GM19328 (cell line): ENCODE measurements at regions not wholly inside any gene's neighbourhood (a gene's known extent, or its start where the extent isn't known, plus 50 kb on each side); places are given as distances from the start of the nearest gene placed in this dataset.
A peak's percentile ranks its signal among the peaks of the same experiment; 100 is the strongest.

Experiments
- ATAC-seq: cut with Tn5 transposase; IDR thresholded peaks from one replicate; pipeline ENCODE4 v1.9.1; 2021; ENCODE audit warnings: mild to moderate bottlenecking, moderate library complexity; ENCODE audit not compliant: unreplicated experiment

GRCh38 chr7:21214657-21215056 lies 213.2 kb upstream of the SP4 start:
- ATAC-seq: no peak

DNA sequence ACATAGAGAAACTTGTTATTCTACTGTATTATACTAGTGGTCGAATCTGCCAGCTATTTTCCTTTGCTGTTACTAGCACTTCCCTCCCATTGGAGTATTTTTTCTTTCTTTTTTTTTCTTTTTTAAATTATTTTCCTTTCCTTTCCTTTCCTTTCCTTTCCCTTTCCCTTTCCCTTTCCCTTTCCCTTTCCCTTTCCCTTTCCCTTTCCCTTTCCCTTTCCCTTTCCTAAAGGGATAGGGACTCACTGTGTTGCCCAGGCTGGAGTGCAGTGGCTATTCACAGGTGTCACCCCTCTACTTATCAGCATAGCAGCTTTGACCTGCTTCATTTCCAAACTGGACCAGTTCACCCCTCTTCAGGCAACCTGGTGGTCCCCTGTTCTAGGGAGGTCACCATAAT lies 212.6 kb upstream of the SP4 start:
- no peak for ATAC-seq

- no peak for ATAC-seq
Observed at GRCh38 chr7:21217365-21217764, 210.5 kb upstream of the SP4 start.

DNA sequence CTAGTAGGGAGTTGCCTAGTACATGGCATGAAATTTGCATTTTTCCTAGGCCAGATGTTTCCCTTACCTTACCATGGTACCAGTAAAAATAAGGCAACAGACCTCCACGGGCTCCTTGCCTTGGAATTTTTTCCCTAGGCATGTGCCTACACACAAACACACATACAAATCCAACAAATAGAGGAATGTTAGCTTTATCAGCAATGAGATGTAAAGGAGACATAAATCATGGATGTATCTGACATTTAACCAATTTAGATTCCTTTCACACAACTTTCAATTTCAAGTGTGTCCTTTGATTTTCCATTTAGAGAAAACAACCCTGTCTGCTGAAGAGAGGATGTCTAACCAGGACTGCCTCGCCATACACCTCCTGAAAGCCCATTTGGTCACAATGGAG lies 209.7 kb upstream of the SP4 start:
- ATAC-seq: no peak

DNA sequence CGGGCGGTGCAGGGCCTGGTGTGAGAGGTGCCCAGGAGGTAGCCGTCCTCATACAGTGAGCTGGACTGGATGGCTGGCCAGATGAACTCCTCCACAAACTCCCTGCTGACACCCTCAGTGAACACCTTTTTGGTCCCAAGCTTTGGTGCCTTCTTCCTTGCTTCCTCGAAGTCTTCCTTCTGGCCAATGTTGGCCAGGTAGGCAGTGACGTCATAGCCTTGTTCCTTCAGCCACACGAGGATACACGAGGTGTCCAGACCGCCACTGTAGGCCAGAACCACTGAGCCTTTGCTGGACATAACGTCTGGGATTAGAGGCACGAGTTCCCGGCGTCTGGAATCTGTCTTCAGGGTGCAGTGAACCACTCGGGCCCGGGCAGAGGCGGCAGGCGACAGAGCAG lies 206.8 kb upstream of the SP4 start:
- ATAC-seq: no peak

DNA sequence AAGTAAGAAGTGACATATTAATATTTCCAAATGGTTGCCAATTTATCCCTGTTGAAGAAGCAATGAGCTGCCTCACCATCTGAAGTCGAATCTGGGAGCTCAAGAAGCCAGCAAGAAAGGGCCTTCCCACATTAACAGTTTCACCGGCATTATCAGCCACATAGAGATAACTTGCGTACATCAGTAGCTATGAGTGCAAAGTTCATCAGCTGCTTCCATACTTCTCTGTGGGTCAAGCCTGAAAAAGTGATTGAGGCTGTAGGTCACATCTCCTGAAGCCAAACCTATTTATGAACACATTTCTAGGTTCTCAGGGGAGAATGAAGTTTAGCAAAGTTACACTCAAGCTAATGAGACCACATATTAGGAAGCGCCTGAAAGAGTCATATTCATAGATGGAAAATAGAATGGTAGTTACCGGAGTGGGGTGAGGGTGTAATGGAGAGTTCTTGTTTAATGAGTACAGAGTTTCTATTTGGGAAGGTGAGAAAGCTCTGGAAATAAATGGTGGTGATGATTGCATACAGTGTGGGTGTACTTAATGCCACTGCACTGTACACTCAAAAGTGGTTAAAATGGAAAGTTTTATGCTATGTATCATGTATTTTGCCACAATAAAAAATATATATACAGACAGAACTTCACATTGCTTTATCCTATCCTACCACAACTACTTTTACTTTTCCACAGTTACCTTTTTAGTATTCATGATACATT lies 189.3 kb upstream of the SP4 start:
- ATAC-seq: no peak

DNA sequence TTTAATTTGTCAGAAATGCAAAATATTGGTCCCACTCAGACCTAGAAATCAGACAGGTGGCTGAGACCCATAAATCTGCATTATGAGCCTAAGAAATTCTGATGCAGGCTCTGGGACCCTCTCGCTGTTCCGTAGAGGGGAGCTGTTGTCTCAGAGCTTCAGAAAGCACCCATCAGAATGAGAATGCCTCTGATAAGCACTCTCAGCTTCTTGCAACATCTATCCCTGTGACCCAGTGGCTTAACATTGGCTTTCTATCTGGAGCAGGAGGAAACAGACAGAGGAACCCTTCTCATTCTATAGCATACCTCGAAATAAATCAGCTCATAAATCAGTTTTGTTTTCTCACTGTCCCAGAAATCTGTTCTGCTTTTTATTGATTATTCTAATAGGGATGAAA lies 184.6 kb upstream of the SP4 start:
- no peak for ATAC-seq

GRCh38 chr7:21251151-21251800 lies 176.6 kb upstream of the SP4 start:
- ATAC-seq: no peak

GRCh38 chr7:21253740-21254687 lies 173.9 kb upstream of the SP4 start:
- ATAC-seq: no peak

GRCh38 chr7:21256310-21256877 lies 171.5 kb upstream of the SP4 start:
- no peak for ATAC-seq

GRCh38 chr7:21260939-21261338 lies 166.9 kb upstream of the SP4 start:
- no peak for ATAC-seq

- ATAC-seq: peak; percentile 91
Observed at GRCh38 chr7:21261627-21262594, 166.0 kb upstream of the SP4 start.

- ATAC-seq: no peak
Observed at GRCh38 chr7:21269021-21269420, 158.9 kb upstream of the SP4 start.

GRCh38 chr7:21276471-21277035 lies 151.3 kb upstream of the SP4 start:
- ATAC-seq: no peak

DNA sequence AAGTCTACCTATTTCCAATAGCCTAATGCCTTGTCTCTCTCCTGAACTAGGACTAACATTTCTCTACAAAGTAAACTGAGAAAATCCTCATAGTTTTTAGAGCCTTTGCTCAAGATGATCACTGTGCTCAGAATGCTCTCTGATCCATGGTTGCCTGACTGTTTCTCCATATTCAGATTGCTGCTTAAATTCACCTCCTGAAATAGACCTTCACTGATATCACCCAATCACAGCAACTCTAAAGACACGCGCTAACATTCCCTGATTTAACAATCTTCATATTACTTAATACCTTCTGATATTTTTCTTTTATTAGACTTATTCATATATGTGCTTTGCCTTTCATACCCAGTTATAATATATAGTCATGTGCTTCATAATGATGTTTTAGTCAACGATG lies 148.9 kb upstream of the SP4 start:
- no peak for ATAC-seq

DNA sequence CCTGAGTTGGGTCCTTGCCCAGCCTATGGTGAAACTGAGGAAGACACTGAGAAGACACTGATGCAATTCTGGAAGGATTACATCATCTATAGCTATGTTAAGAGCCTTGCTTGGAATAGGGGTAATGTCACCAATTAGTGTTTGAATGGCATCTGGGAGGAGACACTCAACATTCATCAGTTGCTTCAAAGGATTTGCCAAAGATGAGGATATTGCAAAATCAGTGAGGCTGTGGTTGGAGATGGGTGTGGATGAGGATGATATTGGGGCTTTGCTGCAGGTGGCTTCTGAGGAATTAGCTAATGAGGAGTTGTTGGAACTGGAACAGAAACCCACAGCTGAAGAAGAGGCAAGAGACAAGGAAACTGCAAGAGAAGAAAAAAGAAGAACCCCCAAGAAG lies 146.7 kb upstream of the SP4 start:
- ATAC-seq: no peak

DNA sequence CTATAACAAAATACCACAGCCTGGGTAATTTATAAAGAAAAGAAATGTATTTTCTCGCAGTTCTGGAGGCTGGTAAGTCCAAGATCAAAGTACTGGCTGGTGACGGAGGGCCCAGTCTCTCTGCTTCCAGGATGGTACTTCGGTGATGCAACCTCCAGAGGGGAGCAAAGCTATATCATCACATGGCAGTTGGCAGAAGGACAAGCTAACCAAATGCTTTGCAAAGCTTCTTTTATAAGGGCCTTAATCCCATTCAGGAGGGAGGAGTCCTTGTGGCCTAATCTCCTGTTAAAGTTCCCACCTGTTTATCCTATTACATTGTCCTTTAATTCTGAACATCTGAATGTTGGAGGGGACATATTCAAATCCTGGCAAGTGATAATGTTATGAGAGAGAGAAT lies 134.1 kb upstream of the SP4 start:
- ATAC-seq: no peak

DNA sequence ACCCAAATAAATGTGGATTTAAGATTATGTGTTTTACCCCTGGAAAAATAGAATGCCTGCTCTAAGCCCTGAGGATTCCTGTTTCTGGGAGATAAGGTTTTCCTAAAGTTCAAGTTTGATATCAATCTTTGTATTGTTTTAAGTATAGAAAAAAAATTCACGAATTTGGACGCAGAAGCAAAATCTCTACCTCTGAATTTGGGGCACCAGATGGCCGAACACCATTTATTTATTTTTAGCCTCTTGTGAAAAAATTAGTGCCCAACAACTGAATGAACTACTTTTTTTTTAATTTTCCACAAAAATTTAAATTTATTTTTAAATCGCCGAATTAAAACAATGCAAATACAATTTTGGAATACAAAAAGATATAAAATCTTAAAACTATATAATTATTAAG lies 128.1 kb upstream of the SP4 start:
- ATAC-seq: no peak

GRCh38 chr7:21300692-21301091 lies 127.2 kb upstream of the SP4 start:
- ATAC-seq: no peak

- no peak for ATAC-seq
Observed at GRCh38 chr7:21304808-21305375, 123.0 kb upstream of the SP4 start.
